ENCODE measurements at regions not wholly inside any gene's neighbourhood (a gene's known extent, or its start where the extent isn't known, plus 50 kb on each side); places are given as distances from the start of the nearest gene placed in this dataset.

GRCh38 chr18:75507636-75508035 is 80.1 kb upstream of the SMIM21 start:
- no peak for TF ChIP-seq CTCF (IDR thresholded peaks at IDR 0.05; ENCODE audit: unreplicated experiment)
- H3K36me3 Mint-ChIP-seq (ENCODE audit: insufficient read depth, unreplicated experiment) = peaks cover 6% of the 10 kb centered on the region
- ChIA-PET POLR2A (no interaction called here), CTCF (interaction anchor here (0.6 kb wide), 1 partner anchor 916 kb away, joined by 3 read pairs; no protein-coding TSS in a partner anchor)
- intact Hi-C loops (cut with micrococcal nuclease) = no loop called here
- no TSS peak for BruUV-seq (replicated peaks)
- no peak overlapping the region for H3K4me3 Mint-ChIP-seq (ENCODE audit: unreplicated experiment)
- no peaks in the 10 kb centered on the region for H3K27me3 Mint-ChIP-seq (ENCODE audit: insufficient read depth, unreplicated experiment)
- H3K4me1 Mint-ChIP-seq (ENCODE audit: insufficient read depth, unreplicated experiment) = peaks cover 22% of the 10 kb centered on the region
- DNase-seq (ENCODE audit: unreplicated experiment) = peak; percentile 30
- H3K9me3 Mint-ChIP-seq (ENCODE audit: unreplicated experiment) = peaks cover 5% of the 10 kb centered on the region
- H3K27ac Mint-ChIP-seq (ENCODE audit: low read depth, unreplicated experiment) = no peak overlapping the region

DNA sequence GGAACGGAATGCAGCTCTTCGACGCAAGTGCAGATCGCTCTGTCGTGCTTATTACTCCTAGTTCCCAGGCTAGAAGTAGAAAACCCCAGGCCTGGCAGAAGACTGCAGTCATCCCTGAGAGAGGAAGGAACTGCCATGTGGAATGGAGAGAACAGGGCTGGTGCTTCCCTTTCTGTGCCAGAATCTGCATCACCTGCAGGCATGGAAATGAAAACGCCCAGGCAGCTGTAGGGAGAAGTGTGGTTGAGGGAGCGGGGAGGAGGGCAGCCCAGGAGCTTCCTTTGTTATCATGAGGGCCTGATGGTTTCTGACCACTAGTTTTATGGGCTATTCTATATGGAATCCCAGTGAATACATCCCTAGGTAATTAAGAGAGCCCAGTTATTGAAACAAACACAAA is 79.4 kb upstream of the SMIM21 start:
- no peak for DNase-seq (ENCODE audit: unreplicated experiment)
- Mint-ChIP-seq H3K27ac (ENCODE audit: low read depth, unreplicated experiment) (no peak overlapping the region), H3K4me1 (ENCODE audit: insufficient read depth, unreplicated experiment) (peaks cover 22% of the 10 kb centered on the region), H3K4me3 (ENCODE audit: unreplicated experiment) (no peak overlapping the region), H3K36me3 (ENCODE audit: insufficient read depth, unreplicated experiment) (peaks cover 6% of the 10 kb centered on the region), H3K9me3 (ENCODE audit: unreplicated experiment) (no peaks in the 10 kb centered on the region), H3K27me3 (ENCODE audit: insufficient read depth, unreplicated experiment) (no peaks in the 10 kb centered on the region)
- no peak for TF ChIP-seq CTCF (IDR thresholded peaks at IDR 0.05; ENCODE audit: unreplicated experiment)
- intact Hi-C loops (cut with micrococcal nuclease) = no loop called here
- ChIA-PET POLR2A (no interaction called here), CTCF (no interaction called here)
- no TSS peak for BruUV-seq (replicated peaks)

DNA sequence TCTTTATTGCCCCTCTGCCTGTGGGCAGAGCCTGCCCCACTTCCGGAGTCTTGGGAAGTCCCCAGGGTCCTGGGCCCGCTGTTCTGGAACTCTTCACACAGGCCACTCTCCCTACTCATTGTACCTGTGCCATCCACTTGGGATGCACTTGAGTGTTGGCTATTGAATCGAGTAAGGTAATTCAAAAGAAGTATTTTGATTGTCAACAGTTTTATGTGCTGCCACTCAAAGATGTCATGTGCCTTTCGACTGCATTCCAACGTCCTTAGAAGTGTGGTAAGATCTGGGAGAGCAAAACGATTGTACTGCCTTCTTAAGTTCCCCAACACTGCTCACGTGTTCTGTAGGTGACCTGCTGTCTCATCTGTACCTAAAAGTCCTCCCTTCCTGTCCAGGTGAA is 77.0 kb upstream of the SMIM21 start:
- Mint-ChIP-seq H3K4me3 (ENCODE audit: unreplicated experiment) (no peak overlapping the region), H3K36me3 (ENCODE audit: insufficient read depth, unreplicated experiment) (peaks cover 6% of the 10 kb centered on the region), H3K27me3 (ENCODE audit: insufficient read depth, unreplicated experiment) (no peaks in the 10 kb centered on the region), H3K9me3 (ENCODE audit: unreplicated experiment) (no peaks in the 10 kb centered on the region), H3K27ac (ENCODE audit: low read depth, unreplicated experiment) (no peak overlapping the region), H3K4me1 (ENCODE audit: insufficient read depth, unreplicated experiment) (peaks cover 16% of the 10 kb centered on the region)
- POLR2A ChIA-PET = no interaction called here
- no peak for DNase-seq (ENCODE audit: unreplicated experiment)
- TF ChIP-seq CTCF (IDR thresholded peaks at IDR 0.05; ENCODE audit: unreplicated experiment) = no peak
- BruUV-seq (replicated peaks) = no TSS peak
- intact Hi-C loops (cut with micrococcal nuclease) = no loop called here
- CTCF ChIA-PET = no interaction called here

DNA sequence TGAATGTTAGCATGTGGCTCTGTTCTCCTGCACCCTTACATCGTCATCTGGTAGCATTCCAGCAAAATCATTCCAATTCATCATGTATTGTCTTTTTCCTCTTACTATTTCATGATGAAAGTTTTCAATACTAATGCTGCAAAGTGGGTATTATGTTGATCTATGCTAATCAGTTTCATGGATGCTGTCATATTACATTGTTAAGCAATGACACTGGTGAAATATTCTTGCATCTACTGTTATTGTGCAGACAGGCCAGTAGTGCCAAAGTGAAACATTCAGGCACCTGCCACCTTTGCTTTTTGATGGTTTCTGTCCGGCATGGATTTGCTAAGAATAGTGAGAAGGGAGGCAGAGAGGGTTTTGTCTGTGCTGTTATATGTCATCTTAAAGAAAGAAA is 76.1 kb upstream of the SMIM21 start:
- no peak for DNase-seq (ENCODE audit: unreplicated experiment)
- intact Hi-C loops (cut with micrococcal nuclease) = no loop called here
- H3K27ac Mint-ChIP-seq (ENCODE audit: low read depth, unreplicated experiment) = no peak overlapping the region
- H3K4me3 Mint-ChIP-seq (ENCODE audit: unreplicated experiment) = no peak overlapping the region
- no peaks in the 10 kb centered on the region for H3K27me3 Mint-ChIP-seq (ENCODE audit: insufficient read depth, unreplicated experiment)
- TF ChIP-seq CTCF (IDR thresholded peaks at IDR 0.05; ENCODE audit: unreplicated experiment) = no peak
- ChIA-PET POLR2A (no interaction called here), CTCF (no interaction called here)
- peaks cover 16% of the 10 kb centered on the region for H3K4me1 Mint-ChIP-seq (ENCODE audit: insufficient read depth, unreplicated experiment)
- BruUV-seq (replicated peaks) = no TSS peak
- no peaks in the 10 kb centered on the region for H3K9me3 Mint-ChIP-seq (ENCODE audit: unreplicated experiment)
- H3K36me3 Mint-ChIP-seq (ENCODE audit: insufficient read depth, unreplicated experiment) = no peaks in the 10 kb centered on the region

Measured in MCF 10A (cell line).